Loucy (cell line): ENCODE measurements at regions not wholly inside any gene's neighbourhood (a gene's known extent, or its start where the extent isn't known, plus 50 kb on each side); places are given as distances from the start of the nearest gene placed in this dataset.

ENCODE experiments used
- H2AFZ ChIP-seq: fragments of 200-600 bp; sonication (generic); 2 replicates; pipeline ENCODE4 v1.6.0; 2016; ENCODE audit warnings: antibody characterized with exemption, mild to moderate bottlenecking, low read length, moderate library complexity
- H3F3A ChIP-seq: fragments of 200-600 bp; 2 replicates; pipeline ENCODE4 v1.6.0; 2016; ENCODE audit warnings: antibody characterized with exemption, low read depth, mild to moderate bottlenecking
- H3K27me3 ChIP-seq: fragments of 200-600 bp; sonication (generic); 2 replicates; pipeline ENCODE4 v1.6.1; 2014; ENCODE audit warnings: low read length, mild to moderate bottlenecking; ENCODE audit not compliant: insufficient read depth, poor library complexity, severe bottlenecking
- H3K36me3 ChIP-seq: fragments of 200-600 bp; sonication (generic); 2 replicates; pipeline ENCODE4 v1.6.1; 2016; ENCODE audit warnings: low read length; ENCODE audit not compliant: insufficient read depth
- H3K4me1 ChIP-seq: fragments of 200-600 bp; sonication (generic); 2 replicates; pipeline ENCODE4 v1.5.1; 2014; ENCODE audit warnings: low read length, mild to moderate bottlenecking; ENCODE audit not compliant: insufficient read depth, poor library complexity, severe bottlenecking
- H3K4me2 ChIP-seq: fragments of 200-600 bp; sonication (generic); 2 replicates; pipeline ENCODE4 v1.6.0; 2014; ENCODE audit warnings: antibody characterized with exemption, low read length, low read depth, mild to moderate bottlenecking; ENCODE audit not compliant: poor library complexity, severe bottlenecking
- H3K4me3 ChIP-seq: fragments of 200-600 bp; sonication (generic); 2 replicates; pipeline ENCODE4 v1.5.1; 2014; ENCODE audit warnings: low read length, mild to moderate bottlenecking, mixed read lengths; ENCODE audit not compliant: poor library complexity, severe bottlenecking
- H3K79me2 ChIP-seq: fragments of 200-600 bp; sonication (generic); 2 replicates; pipeline ENCODE4 v1.6.1; 2014; ENCODE audit warnings: low read length; ENCODE audit not compliant: insufficient read depth
- H3K9ac ChIP-seq: fragments of 200-600 bp; sonication (generic); 2 replicates; pipeline ENCODE4 v1.6.0; 2014; ENCODE audit warnings: mild to moderate bottlenecking, low read depth, low read length, moderate library complexity; ENCODE audit not compliant: poor library complexity, severe bottlenecking
- H3K9me2 ChIP-seq: fragments of 200-600 bp; sonication (generic); replicated peaks from 2 replicates; pipeline ENCODE4 v1.6.1; 2016; ENCODE audit warnings: low read depth, low read length, mixed read lengths
- H3K9me3 ChIP-seq: fragments of 200-600 bp; sonication (generic); 2 replicates; pipeline ENCODE4 v1.6.1; 2014; ENCODE audit warnings: mild to moderate bottlenecking, antibody characterized with exemption, low read length, low read depth; ENCODE audit not compliant: insufficient read depth
- H4K20me1 ChIP-seq: fragments of 200-600 bp; sonication (generic); 2 replicates; pipeline ENCODE4 v1.6.0; 2014; ENCODE audit warnings: antibody characterized with exemption, low read length, mild to moderate bottlenecking; ENCODE audit not compliant: insufficient read depth, poor library complexity, severe bottlenecking
- CTCF ChIP-seq: fragments of 200-600 bp; sonication (generic); conservative IDR thresholded peaks from 2 replicates; pipeline ENCODE4 v1.5.1; 2014; ENCODE audit warnings: mild to moderate bottlenecking, antibody characterized with exemption, low read length
- EZH2phosphoT487 ChIP-seq: fragments of 200-600 bp; IDR thresholded peaks from 2 replicates; pipeline ENCODE4 v1.6.1; 2018; ENCODE audit warnings: antibody characterized with exemption, mild to moderate bottlenecking, moderate library complexity, borderline replicate concordance

GRCh38 chr10:29372920-29373319, 84.0 kb downstream of the LYZL1 start:
- H3K4me1 ChIP-seq: no peaks in the 10 kb centered on the region
- no peaks in the 10 kb centered on the region for H3K9me2 ChIP-seq
- TF ChIP-seq EZH2phosphoT487: no peak
- no peak for TF ChIP-seq CTCF
- H3K4me3 ChIP-seq: no peak overlapping the region
- H3K9me3 ChIP-seq: no peaks in the 10 kb centered on the region
- no peaks in the 10 kb centered on the region for H3K36me3 ChIP-seq
- no peak overlapping the region for H2AFZ ChIP-seq
- H3F3A ChIP-seq: no peaks in the 10 kb centered on the region
- no peak overlapping the region for H3K9ac ChIP-seq
- no peaks in the 10 kb centered on the region for H4K20me1 ChIP-seq
- no peaks in the 10 kb centered on the region for H3K27me3 ChIP-seq
- no peaks in the 10 kb centered on the region for H3K79me2 ChIP-seq
- H3K4me2 ChIP-seq: no peak overlapping the region

GRCh38 chr10:29374162-29374561, 85.3 kb downstream of the LYZL1 start:
- Histone ChIP-seq H3K79me2 (no peaks in the 10 kb centered on the region), H3K9ac (no peak overlapping the region), H4K20me1 (no peaks in the 10 kb centered on the region), H3K4me3 (no peak overlapping the region), H3K36me3 (no peaks in the 10 kb centered on the region), H3K4me2 (no peak overlapping the region), H3K9me2 (no peaks in the 10 kb centered on the region), H3K27me3 (no peaks in the 10 kb centered on the region), H3K9me3 (no peaks in the 10 kb centered on the region), H2AFZ (no peak overlapping the region), H3F3A (no peaks in the 10 kb centered on the region), H3K4me1 (no peaks in the 10 kb centered on the region)
- TF ChIP-seq EZH2phosphoT487 (no peak), CTCF (no peak)

- Histone ChIP-seq H3K79me2 (no peaks in the 10 kb centered on the region), H2AFZ (no peak overlapping the region), H3K27me3 (no peaks in the 10 kb centered on the region), H3K9me2 (no peaks in the 10 kb centered on the region), H3K9ac (no peak overlapping the region), H3K4me2 (no peak overlapping the region), H3F3A (no peaks in the 10 kb centered on the region), H3K36me3 (no peaks in the 10 kb centered on the region), H3K9me3 (no peaks in the 10 kb centered on the region), H4K20me1 (no peaks in the 10 kb centered on the region), H3K4me1 (peaks cover 3% of the 10 kb centered on the region), H3K4me3 (no peak overlapping the region)
- no peak for TF ChIP-seq CTCF
- TF ChIP-seq EZH2phosphoT487: no peak
Observed at GRCh38 chr10:29375888-29376287, 87.0 kb downstream of the LYZL1 start.
